Sigmoid colon (tissue), 4 donors: ENCODE measurements at regions not wholly inside any gene's neighbourhood (a gene's known extent, or its start where the extent isn't known, plus 50 kb on each side); places are given as distances from the start of the nearest gene placed in this dataset.

ENCODE experiments used
- CTCF ChIP-seq, 4 experiments: fragments of 450-650 bp in 3 of 4; fragments of 200-600 bp in 1 of 4; IDR thresholded peaks; one replicate each; pipeline ENCODE4 v1.5.1; 2016 to 2019; ENCODE audit warnings: antibody characterized with exemption in 4 of 4, mild to moderate bottlenecking in 3 of 4, moderate library complexity in 2 of 4
- EP300 ChIP-seq, 4 donors: sonication (generic); formaldehyde crosslinking; IDR thresholded peaks; one replicate each; pipeline ENCODE4 v1.6.1; 2017; ENCODE audit warnings: antibody characterized with exemption in 4 of 4
- POLR2A ChIP-seq, 2 donors: fragments of 450-650 bp; IDR thresholded peaks; one replicate each; pipeline ENCODE4 v1.6.1; 2016; ENCODE audit warnings: antibody characterized with exemption in 2 of 2, mild to moderate bottlenecking in 2 of 2, moderate library complexity in 2 of 2
- POLR2AphosphoS5 ChIP-seq, 4 donors: sonication (generic); formaldehyde crosslinking; IDR thresholded peaks; one replicate each; pipeline ENCODE4 v1.6.1; 2017; ENCODE audit warnings: antibody characterized with exemption in 4 of 4

- TF ChIP-seq POLR2A (IDR thresholded peaks at IDR 0.05) (no peak), CTCF (IDR thresholded peaks at IDR 0.05) (no peak), EP300 (IDR thresholded peaks at IDR 0.05) (no peak), POLR2AphosphoS5 (IDR thresholded peaks at IDR 0.05) (no peak)
Observed at GRCh38 chr14:98350213-98350612, 921.8 kb downstream of the BCL11B start.
